Hepatocyte (in vitro differentiated cells): ENCODE measurements at regions not wholly inside any gene's neighbourhood (a gene's known extent, or its start where the extent isn't known, plus 50 kb on each side); places are given as distances from the start of the nearest gene placed in this dataset.
A peak's percentile ranks its signal among the peaks of the same experiment; 100 is the strongest.

Experiments
- DNase-seq: peaks from one replicate; pipeline ENCODE4 v3.0.0-alpha.2; 2016; ENCODE audit warnings: low spot score
- H2AFZ ChIP-seq: fragments of 200-600 bp; sonication (generic); 2 replicates; pipeline ENCODE4 v1.6.0; 2016; ENCODE audit warnings: antibody characterized with exemption, mild to moderate bottlenecking
- H3K27ac ChIP-seq: fragments of 200-600 bp; sonication (generic); 2 replicates; pipeline ENCODE4 v1.5.1; 2016; ENCODE audit warnings: mild to moderate bottlenecking
- H3K27me3 ChIP-seq: fragments of 200-600 bp; sonication (generic); 2 replicates; pipeline ENCODE4 v1.6.1; 2016
- H3K36me3 ChIP-seq: fragments of 200-600 bp; sonication (generic); replicated peaks from 2 replicates; pipeline ENCODE4 v1.5.1; 2016; ENCODE audit warnings: low read depth; ENCODE audit not compliant: insufficient read depth
- H3K4me1 ChIP-seq: fragments of 200-600 bp; sonication (generic); 2 replicates; pipeline ENCODE4 v1.5.1; 2016; ENCODE audit warnings: mild to moderate bottlenecking, moderate library complexity; ENCODE audit not compliant: insufficient read depth
- H3K4me2 ChIP-seq: fragments of 200-600 bp; sonication (generic); 2 replicates; pipeline ENCODE4 v1.6.0; 2016
- H3K4me3 ChIP-seq: fragments of 200-600 bp; sonication (generic); 2 replicates; pipeline ENCODE4 v1.5.1; 2016; ENCODE audit warnings: mild to moderate bottlenecking
- H3K79me2 ChIP-seq: fragments of 200-600 bp; sonication (generic); 2 replicates; pipeline ENCODE4 v1.6.0; 2017; ENCODE audit warnings: mild to moderate bottlenecking
- H3K9me2 ChIP-seq: fragments of 200-600 bp; sonication (generic); replicated peaks from 2 replicates; pipeline ENCODE4 v1.6.0; 2017; ENCODE audit warnings: mild to moderate bottlenecking; ENCODE audit not compliant: insufficient read depth
- H3K9me3 ChIP-seq: fragments of 200-600 bp; sonication (generic); 2 replicates; pipeline ENCODE4 v1.5.1; 2016; ENCODE audit warnings: low read depth, mild to moderate bottlenecking
- H4K20me1 ChIP-seq: fragments of 200-600 bp; sonication (generic); 2 replicates; pipeline ENCODE4 v1.6.0; 2016; ENCODE audit warnings: mild to moderate bottlenecking; ENCODE audit not compliant: insufficient read depth, poor library complexity, severe bottlenecking
- EZH2 ChIP-seq: fragments of 200-600 bp; sonication (generic); IDR thresholded peaks from 2 replicates; pipeline ENCODE4 v1.6.1; 2016; ENCODE audit warnings: antibody characterized with exemption, mild to moderate bottlenecking, borderline replicate concordance
- EZH2phosphoT487 ChIP-seq: fragments of 200-600 bp; sonication (generic); IDR thresholded peaks from one replicate; pipeline ENCODE4 v1.6.1; 2018; ENCODE audit warnings: antibody characterized with exemption, mild to moderate bottlenecking, low read depth, moderate library complexity; ENCODE audit not compliant: unreplicated experiment, severe bottlenecking
- WGBS: methylation state at CpG from one replicate; pipeline ENCODE4 v1.1.6; 2016; ENCODE audit warnings: low lambda C conversion rate; ENCODE audit errors: missing lambda C conversion rate; 5-methylcytosine and 5-hydroxymethylcytosine counted together
- TF ChIP-seq, protein P1 (sequence below): fragments of 200-600 bp; sonication (generic); IDR thresholded peaks from 2 replicates; pipeline ENCODE4 v1.5.1; 2016; ENCODE audit warnings: antibody characterized with exemption, mild to moderate bottlenecking; ENCODE audit not compliant: poor library complexity

DNA sequence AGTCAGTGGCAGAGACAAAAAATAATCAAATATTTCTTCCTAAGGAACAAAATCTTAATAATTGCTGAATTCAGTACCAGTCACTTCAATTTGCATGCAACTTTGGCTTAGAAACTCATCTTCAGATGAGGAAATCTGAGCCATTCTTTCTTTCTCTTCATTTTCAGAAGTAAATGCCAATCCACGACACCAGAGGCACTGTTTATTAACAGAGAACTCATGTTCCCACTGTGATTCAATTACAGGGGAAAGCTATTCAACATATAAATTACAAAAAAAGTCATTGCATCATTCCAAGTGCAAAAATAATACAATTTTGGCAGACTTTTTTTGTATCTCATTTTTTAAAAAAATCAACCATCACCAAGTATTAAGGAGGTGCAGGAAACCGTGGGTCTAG is 816.1 kb upstream of the TMEM132C start:
- no peak overlapping the region for H2AFZ ChIP-seq
- no peaks in the 10 kb centered on the region for H3K36me3 ChIP-seq
- 59% methylated on average over 2 of the region's 2 CpGs for WGBS
- H3K4me3 ChIP-seq, result no peak overlapping the region
- no peak overlapping the region for H3K27ac ChIP-seq
- H3K4me2 ChIP-seq, result no peak overlapping the region
- DNase-seq, result no peak
- H3K4me1 ChIP-seq, result peaks cover 11% of the 10 kb centered on the region
- H4K20me1 ChIP-seq, result no peaks in the 10 kb centered on the region
- H3K9me2 ChIP-seq, result no peaks in the 10 kb centered on the region
- no peaks in the 10 kb centered on the region for H3K79me2 ChIP-seq
- TF ChIP-seq EZH2 (no peak), EZH2phosphoT487 (no peak)
- TF ChIP-seq, protein P1, sequence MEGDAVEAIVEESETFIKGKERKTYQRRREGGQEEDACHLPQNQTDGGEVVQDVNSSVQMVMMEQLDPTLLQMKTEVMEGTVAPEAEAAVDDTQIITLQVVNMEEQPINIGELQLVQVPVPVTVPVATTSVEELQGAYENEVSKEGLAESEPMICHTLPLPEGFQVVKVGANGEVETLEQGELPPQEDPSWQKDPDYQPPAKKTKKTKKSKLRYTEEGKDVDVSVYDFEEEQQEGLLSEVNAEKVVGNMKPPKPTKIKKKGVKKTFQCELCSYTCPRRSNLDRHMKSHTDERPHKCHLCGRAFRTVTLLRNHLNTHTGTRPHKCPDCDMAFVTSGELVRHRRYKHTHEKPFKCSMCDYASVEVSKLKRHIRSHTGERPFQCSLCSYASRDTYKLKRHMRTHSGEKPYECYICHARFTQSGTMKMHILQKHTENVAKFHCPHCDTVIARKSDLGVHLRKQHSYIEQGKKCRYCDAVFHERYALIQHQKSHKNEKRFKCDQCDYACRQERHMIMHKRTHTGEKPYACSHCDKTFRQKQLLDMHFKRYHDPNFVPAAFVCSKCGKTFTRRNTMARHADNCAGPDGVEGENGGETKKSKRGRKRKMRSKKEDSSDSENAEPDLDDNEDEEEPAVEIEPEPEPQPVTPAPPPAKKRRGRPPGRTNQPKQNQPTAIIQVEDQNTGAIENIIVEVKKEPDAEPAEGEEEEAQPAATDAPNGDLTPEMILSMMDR, result no peak
- H3K9me3 ChIP-seq, result no peaks in the 10 kb centered on the region
- H3K27me3 ChIP-seq, result peaks cover 22% of the 10 kb centered on the region

DNA sequence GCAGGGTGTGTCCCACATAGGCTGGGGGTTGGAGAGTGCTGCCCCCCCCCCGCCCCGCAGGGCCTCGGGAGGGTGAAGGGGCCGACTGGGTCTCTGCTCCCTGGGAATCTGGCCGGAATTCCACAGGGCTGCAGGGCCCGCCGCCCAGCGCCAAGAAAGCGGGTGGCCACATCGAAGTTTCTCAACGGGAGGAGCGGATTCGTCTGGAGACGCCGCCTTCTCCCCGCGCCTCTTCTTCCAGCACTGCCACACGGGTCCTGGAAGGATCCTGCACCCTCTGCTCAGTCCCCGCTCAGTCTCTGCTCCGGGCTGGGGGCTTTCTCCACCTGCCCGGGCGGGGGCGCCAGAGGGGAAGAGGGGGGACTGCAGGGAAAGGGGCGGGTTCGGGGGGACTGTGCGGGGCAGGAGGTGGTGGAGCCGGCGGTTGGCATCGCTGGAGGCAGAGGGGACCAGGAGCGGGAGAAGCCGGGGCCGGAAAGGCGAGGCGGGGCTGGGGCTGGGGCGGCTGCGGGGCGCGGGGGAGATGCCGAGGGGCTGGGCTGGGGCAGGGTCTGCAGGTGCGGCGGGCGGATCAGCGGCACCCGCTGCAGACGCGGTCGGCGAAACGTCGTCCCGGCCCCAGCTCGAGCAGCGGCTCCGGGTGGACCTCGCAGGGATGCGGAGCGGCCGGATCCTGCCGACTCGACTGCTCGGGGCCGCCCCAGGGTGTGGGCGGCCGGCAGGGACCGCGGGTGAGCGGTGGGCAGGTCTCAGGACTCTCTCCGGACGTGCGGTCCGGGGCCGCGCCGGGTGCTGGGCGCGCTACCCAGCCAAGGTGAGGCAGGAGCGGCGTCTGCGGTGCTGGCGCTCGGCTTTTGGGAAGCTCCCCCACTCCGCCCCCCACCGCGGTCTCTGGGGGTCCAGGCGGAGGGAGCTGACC is 811.4 kb upstream of the TMEM132C start:
- TF ChIP-seq, protein P1, result peak; percentile 33
- peak; percentile 65 for TF ChIP-seq EZH2
- no peak for TF ChIP-seq EZH2phosphoT487
- Histone ChIP-seq H3K4me1 (peaks cover 11% of the 10 kb centered on the region), H3K79me2 (no peaks in the 10 kb centered on the region), H3K27ac (no peak overlapping the region), H3K4me3 (peak overlapping the region; percentile 20), H3K4me2 (peak overlapping the region; percentile 92), H3K9me2 (no peaks in the 10 kb centered on the region), H3K27me3 (peaks cover 35% of the 10 kb centered on the region), H4K20me1 (no peaks in the 10 kb centered on the region), H3K9me3 (no peaks in the 10 kb centered on the region), H2AFZ (peak overlapping the region; percentile 26), H3K36me3 (no peaks in the 10 kb centered on the region)
- DNase-seq, result peak; percentile 28
- WGBS, result 4% methylated on average over 50 of the region's 85 CpGs

DNA sequence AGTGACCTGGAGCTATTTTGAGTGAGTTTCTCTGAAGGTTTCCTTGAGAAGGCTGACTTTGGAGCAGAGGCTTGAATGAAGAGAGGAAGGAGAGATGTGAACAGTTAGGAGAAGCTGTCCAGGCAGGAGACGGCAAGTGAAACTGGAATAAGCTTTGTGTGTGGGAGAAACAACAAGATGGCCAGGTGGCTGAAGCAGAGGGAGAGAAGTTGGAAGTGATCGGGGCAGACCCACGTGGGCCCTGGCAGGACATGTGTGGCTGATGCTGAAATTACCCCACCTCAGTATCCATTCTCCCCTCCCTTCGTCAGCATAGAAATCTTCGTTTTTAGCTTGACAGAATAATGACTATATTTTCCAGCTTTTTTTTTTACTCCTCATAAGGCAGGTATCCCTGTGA is 809.2 kb upstream of the TMEM132C start:
- 95% methylated on average over 5 of the region's 5 CpGs for WGBS
- peaks cover 35% of the 10 kb centered on the region for H3K27me3 ChIP-seq
- H3K9me3 ChIP-seq, result no peaks in the 10 kb centered on the region
- no peaks in the 10 kb centered on the region for H3K36me3 ChIP-seq
- no peaks in the 10 kb centered on the region for H3K9me2 ChIP-seq
- H2AFZ ChIP-seq, result no peak overlapping the region
- H4K20me1 ChIP-seq, result no peaks in the 10 kb centered on the region
- H3K4me3 ChIP-seq, result no peak overlapping the region
- DNase-seq, result no peak
- TF ChIP-seq, protein P1, result no peak
- H3K4me1 ChIP-seq, result peaks cover 11% of the 10 kb centered on the region
- no peak overlapping the region for H3K4me2 ChIP-seq
- no peak overlapping the region for H3K27ac ChIP-seq
- H3K79me2 ChIP-seq, result no peaks in the 10 kb centered on the region
